ENCODE measurements at regions not wholly inside any gene's neighbourhood (a gene's known extent, or its start where the extent isn't known, plus 50 kb on each side); places are given as distances from the start of the nearest gene placed in this dataset.
A peak's percentile ranks its signal among the peaks of the same experiment; 100 is the strongest.

GRCh38 chr7:124137664-124138063 lies 104.8 kb upstream of the TMEM229A start:
- TF ChIP-seq GATA3 (IDR thresholded peaks at IDR 0.05; ENCODE audit: low read depth, low read length) = no peak
- TF ChIP-seq GATA2 (IDR thresholded peaks at IDR 0.05; ENCODE audit: low read depth, low read length) = no peak

GRCh38 chr7:124124201-124124600 lies 91.3 kb upstream of the TMEM229A start:
- no peak for TF ChIP-seq GATA2 (IDR thresholded peaks at IDR 0.05; ENCODE audit: low read depth, low read length)
- TF ChIP-seq GATA3 (IDR thresholded peaks at IDR 0.05; ENCODE audit: low read depth, low read length) = no peak

DNA sequence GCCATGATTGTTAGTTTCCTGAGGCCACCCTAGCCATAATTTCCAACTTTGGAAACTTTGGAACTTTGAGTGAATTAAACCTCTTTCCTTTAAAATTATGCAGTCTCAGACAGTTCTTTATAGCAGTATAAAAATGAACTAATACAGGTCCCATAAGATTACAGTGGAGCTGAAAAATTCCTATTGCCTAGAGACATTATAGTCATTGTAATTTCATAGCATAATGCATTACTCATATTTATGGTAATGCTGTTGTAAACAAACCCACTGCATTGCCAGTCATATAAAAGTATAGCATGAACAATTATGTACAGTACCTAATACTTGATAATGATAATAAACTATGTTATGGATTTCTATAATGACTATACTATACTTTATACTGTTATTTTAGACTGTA lies 88.0 kb upstream of the TMEM229A start:
- TF ChIP-seq GATA2 (IDR thresholded peaks at IDR 0.05; ENCODE audit: low read depth, low read length) (no peak), GATA3 (IDR thresholded peaks at IDR 0.05; ENCODE audit: low read depth, low read length) (no peak)

DNA sequence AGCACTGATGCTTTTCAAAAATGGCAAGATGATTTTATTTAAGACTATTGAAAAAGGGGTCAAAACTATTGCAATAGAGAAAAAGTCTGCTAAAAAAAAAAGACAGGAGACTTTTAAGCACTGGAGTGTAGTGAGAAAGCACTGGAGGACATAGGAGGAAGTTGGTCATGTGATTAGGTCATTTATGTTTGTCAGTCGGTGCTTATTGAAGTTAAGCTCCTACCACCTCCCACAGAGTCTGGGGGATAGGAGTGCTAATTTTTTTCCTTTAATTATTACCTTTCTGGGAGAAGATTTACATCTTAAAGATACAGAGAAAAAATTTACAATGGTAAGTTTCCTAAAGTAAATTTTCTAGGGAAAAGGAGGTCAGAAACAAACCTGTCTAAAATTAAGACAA lies 80.2 kb upstream of the TMEM229A start:
- TF ChIP-seq GATA2 (IDR thresholded peaks at IDR 0.05; ENCODE audit: low read depth, low read length) = no peak
- TF ChIP-seq GATA3 (IDR thresholded peaks at IDR 0.05; ENCODE audit: low read depth, low read length) = no peak

GRCh38 chr7:124106575-124106974 lies 73.7 kb upstream of the TMEM229A start:
- no peak for TF ChIP-seq GATA2 (IDR thresholded peaks at IDR 0.05; ENCODE audit: low read depth, low read length)
- TF ChIP-seq GATA3 (IDR thresholded peaks at IDR 0.05; ENCODE audit: low read depth, low read length) = no peak

DNA sequence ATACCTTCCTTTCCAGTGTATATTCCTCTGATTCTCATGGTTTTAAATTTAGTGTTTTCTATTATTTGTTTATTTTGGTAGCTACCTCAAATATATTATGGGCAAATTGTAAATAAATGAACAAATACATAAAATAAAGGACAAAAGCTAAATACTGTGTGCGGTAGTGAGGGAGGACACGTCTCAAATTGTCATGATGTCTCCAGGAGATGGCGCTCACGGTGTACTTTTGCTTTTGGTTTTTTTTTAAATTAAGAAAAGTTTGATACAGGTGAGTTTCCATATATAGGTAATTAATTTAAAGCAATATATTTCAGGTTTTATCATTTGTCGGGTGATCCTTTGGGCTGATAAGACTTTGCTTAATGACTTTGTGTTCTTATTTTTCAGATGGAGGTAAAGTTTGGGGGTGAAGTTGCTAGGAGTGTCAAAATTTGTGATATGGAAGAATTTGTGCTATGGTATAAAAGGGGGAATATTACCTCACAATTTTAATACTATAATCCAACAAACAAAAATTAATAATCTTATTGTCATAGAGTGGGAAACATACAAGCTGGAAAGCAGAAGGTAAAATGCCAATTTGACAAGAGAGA lies 68.4 kb upstream of the TMEM229A start:
- no peak for TF ChIP-seq GATA3 (IDR thresholded peaks at IDR 0.05; ENCODE audit: low read depth, low read length)
- no peak for TF ChIP-seq GATA2 (IDR thresholded peaks at IDR 0.05; ENCODE audit: low read depth, low read length)

GRCh38 chr7:124100190-124100589 lies 67.3 kb upstream of the TMEM229A start:
- TF ChIP-seq GATA3 (IDR thresholded peaks at IDR 0.05; ENCODE audit: low read depth, low read length) (no peak), GATA2 (IDR thresholded peaks at IDR 0.05; ENCODE audit: low read depth, low read length) (no peak)

GRCh38 chr7:124089621-124090020 lies 56.8 kb upstream of the TMEM229A start:
- TF ChIP-seq GATA3 (IDR thresholded peaks at IDR 0.05; ENCODE audit: low read depth, low read length) (no peak), GATA2 (IDR thresholded peaks at IDR 0.05; ENCODE audit: low read depth, low read length) (no peak)

- no peak for TF ChIP-seq GATA3 (IDR thresholded peaks at IDR 0.05; ENCODE audit: low read depth, low read length)
- no peak for TF ChIP-seq GATA2 (IDR thresholded peaks at IDR 0.05; ENCODE audit: low read depth, low read length)
Observed at GRCh38 chr7:124088590-124088989, 55.7 kb upstream of the TMEM229A start.

- TF ChIP-seq GATA3 (IDR thresholded peaks at IDR 0.05; ENCODE audit: low read depth, low read length) (peak; percentile 85), GATA2 (IDR thresholded peaks at IDR 0.05; ENCODE audit: low read depth, low read length) (peak; percentile 81)
Observed at GRCh38 chr7:124086843-124087242, 54.0 kb upstream of the TMEM229A start.

GRCh38 chr7:124085179-124085578 lies 52.3 kb upstream of the TMEM229A start:
- TF ChIP-seq GATA3 (IDR thresholded peaks at IDR 0.05; ENCODE audit: low read depth, low read length) (peak; percentile 42; the same call in 1 of the 2 replicates), GATA2 (IDR thresholded peaks at IDR 0.05; ENCODE audit: low read depth, low read length) (peak; percentile 62)

DNA sequence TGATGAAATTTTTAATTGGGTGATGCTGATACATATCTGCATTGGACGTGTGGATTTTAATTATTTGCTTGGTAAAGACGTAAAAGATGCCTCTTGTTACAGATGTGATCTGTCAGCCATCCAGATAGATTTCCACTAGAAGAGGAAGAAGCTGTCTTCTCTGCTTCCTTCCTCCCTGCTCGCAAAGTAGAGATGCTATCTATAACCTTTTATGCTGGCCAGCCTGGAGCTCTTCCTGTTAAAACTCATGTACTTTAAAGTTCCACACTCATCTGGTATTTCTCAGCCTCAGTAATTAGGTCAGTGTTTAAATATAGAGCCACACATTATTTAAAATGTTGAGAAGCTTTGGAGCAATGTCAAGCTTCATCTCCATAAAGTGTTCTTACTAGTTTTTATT lies 51.2 kb upstream of the TMEM229A start:
- peak; percentile 98 for TF ChIP-seq GATA3 (IDR thresholded peaks at IDR 0.05; ENCODE audit: low read depth, low read length)
- peak; percentile 98 for TF ChIP-seq GATA2 (IDR thresholded peaks at IDR 0.05; ENCODE audit: low read depth, low read length)

Measured in SH-SY5Y (cell line).